ENCODE measurements at regions not wholly inside any gene's neighbourhood (a gene's known extent, or its start where the extent isn't known, plus 50 kb on each side); places are given as distances from the start of the nearest gene placed in this dataset.

DNA sequence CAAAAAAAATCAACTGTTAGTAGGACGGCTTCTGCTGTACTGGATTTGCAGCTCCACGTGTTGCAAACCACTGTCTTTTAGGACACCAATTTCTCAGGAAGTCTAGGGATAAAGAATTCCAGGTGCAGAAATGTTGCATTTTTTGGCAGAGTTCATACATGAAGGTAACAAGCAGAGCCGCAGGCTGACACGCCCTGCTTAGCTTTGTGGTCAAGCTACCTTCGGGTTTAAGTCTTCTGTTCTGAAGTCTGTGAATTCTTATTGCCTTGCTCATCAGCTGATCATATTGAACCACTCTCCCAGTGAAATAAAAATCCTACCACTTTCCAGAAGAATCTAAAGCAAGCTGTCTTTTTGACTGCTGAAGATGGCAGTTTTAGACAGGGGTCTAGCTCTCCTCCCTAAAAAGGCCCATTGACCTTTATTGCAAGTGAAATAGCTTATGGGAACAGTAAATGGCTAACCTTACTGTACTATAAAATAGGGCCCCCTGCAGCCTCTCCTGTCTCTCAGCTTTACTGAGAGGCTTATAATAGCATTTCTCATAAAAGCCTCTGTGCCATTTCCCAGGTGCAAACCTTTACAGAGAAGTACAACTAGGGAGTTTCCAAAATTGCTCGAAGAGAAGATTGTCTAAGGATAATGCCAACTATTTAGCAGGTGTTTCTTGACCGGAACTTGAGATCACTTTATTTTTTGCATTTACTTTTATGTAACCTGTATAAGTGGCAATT lies 262.2 kb upstream of the IL12A start:
- no peak for TF ChIP-seq POLR2A (IDR thresholded peaks at IDR 0.05; ENCODE audit: low read depth, low read length)
- TF ChIP-seq POLR2AphosphoS5 (IDR thresholded peaks at IDR 0.05; ENCODE audit: low read depth, low read length) = no peak
- TF ChIP-seq TAF1 (IDR thresholded peaks at IDR 0.05; ENCODE audit: borderline replicate concordance, low read depth, low read length) = no peak

Data from GM12892 (cell line).